HG02763 (cell line): ENCODE measurements at regions not wholly inside any gene's neighbourhood (a gene's known extent, or its start where the extent isn't known, plus 50 kb on each side); places are given as distances from the start of the nearest gene placed in this dataset.

Source experiments
- ATAC-seq: cut with Tn5 transposase; IDR thresholded peaks from one replicate; pipeline ENCODE4 v1.9.1; 2021; ENCODE audit warnings: mild to moderate bottlenecking, moderate library complexity; ENCODE audit not compliant: unreplicated experiment

DNA sequence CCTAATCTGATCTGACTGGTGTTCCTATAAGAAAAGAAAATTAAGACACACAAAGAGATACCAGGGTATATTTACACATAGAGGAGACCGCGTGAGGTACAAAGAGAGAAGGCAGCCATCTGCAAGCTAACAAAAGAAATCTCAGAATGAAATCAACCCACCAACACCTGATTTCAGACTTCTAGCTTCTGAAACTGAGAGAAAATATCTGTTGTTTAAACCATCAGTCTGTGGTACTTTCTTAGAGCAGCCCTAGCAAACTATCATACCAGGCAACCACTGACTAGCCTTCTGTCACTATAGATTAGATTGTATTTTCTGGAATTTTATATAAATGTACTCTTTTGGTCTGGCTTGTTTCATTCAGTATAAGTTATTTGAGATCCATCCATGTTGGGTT, 779.3 kb upstream of the ACO1 start:
- ATAC-seq, result no peak

DNA sequence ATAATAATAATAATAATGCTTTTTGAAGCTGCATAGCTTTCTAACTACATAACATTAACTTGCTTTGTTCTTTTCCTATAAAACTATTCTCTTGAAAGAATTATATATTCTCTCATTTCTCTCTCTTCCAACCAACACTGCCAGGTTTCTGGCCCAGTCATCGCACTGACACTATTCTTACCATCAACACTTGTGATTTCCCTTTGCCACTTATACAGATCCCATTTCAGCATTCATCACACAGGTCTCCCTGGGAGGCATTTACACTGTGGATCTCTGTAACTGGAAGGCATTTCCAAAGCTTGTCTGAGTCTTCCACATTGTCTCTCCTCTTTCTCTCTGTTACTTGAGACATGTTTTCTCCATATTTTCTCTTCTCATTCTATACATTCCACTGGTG, 777.8 kb upstream of the ACO1 start:
- ATAC-seq, result no peak

- ATAC-seq, result no peak
Measured at GRCh38 chr9:31608416-31608815, 776.0 kb upstream of the ACO1 start.

DNA sequence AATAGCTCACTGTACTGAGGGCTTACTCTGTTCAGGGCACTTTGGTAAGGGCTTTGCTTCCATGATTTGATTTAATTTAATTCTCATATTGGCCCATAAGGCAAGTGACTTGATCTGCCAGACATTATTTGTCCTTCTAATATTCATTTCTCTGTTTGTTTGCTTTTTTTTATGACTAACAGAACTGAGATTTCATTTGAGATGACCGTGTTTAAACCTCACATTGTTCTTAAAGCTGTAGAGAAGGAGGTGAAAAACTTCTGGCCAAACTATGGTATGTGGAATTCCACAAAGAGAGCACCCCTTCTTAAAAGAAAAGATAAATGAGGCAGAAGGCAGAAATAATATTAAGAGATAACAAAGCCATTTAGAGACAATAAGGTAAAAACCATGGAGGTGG, 775.6 kb upstream of the ACO1 start:
- ATAC-seq, result no peak

DNA sequence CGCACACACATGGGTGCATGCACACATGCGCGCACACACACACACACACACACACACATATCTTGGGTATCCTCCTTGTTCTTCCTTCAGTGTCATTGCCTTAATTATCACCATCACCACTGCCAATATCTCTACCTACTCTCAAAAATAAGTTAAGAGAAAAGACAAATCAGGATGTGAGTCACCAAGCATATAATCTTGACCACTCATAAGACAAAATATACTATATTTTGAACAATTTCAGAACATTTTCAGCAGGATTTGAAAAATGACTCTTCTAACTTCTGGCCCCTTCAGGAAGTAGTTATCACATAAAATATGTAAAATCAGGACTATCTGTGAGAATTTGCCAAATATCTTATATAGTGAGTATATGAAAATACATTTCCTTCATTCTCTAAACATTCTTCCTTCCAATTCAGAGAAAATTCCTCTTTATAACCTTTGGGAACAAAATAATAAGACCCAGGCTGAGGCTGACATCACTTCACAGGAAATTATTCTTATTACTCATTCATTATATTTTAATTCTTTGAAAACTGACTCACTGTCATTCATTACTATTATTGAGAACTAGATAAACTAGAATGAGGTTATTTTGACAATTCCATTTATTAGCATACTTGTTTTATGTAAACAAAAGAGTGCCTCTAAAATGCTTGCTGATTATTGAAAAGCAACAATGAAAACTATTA, 772.0 kb upstream of the ACO1 start:
- no peak for ATAC-seq

GRCh38 chr9:31615966-31616365, 768.5 kb upstream of the ACO1 start:
- ATAC-seq, result no peak

- no peak for ATAC-seq
Measured at GRCh38 chr9:31623511-31623910, 760.9 kb upstream of the ACO1 start.

DNA sequence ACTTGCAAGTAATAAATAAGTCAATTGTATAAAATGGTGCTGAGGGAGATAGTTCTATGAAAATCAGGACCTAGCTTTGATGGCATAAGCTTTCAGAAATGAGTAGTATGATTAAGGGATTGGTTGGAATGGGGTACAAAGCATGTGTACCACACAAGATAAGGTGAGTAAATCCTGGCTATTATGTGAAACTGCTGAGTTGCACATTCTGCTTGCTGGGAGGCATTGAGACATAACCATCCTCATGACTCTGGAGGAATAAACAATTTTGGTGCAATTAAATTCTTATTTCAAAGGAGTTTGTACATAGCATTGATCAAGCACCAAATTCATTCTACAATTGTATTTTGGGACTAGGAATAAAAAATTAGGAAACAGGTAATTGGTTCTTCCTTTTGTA, 755.2 kb upstream of the ACO1 start:
- no peak for ATAC-seq

- ATAC-seq, result no peak
Measured at GRCh38 chr9:31637265-31637664, 747.2 kb upstream of the ACO1 start.

GRCh38 chr9:31637861-31638260, 746.6 kb upstream of the ACO1 start:
- no peak for ATAC-seq

- no peak for ATAC-seq
Measured at GRCh38 chr9:31639451-31639850, 745.0 kb upstream of the ACO1 start.

GRCh38 chr9:31669311-31669710, 715.1 kb upstream of the ACO1 start:
- no peak for ATAC-seq

- no peak for ATAC-seq
Measured at GRCh38 chr9:31671011-31671410, 713.4 kb upstream of the ACO1 start.

DNA sequence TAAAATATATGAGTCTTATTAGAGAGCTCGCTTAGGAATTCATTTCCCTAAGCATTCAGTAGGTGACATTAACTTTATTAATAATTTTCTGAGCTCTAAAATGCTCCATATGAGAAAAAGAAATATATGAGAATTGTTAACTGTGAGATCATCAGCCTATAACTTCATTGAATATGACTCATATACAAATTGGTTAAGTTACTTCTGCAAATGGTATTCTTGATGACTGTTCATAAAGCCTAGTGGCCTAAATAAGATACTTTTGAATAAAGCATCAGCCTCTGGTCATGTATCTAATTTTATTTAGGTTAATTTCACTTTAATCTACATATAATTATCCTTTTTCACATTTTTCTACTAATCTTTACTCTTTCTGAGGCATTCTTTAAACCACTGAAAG, 710.2 kb upstream of the ACO1 start:
- no peak for ATAC-seq

DNA sequence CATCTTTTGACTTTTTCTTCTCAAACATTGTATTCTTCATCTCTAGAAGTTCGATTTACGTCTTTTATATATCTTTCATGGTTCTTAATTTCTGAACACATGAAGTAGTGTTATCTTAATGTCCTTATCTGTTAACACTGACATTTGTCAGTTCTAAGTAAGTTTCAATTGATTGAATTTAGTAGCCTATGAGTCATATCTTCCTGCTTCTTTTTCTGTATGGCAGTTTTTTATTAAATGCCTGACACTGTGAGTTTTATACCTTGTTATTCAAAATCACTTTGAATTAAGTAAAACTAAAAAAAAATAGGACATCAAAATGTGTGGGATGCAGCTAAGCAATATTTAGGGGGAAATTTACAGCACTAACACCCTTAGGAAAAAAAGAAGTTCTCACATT, 707.0 kb upstream of the ACO1 start:
- ATAC-seq, result no peak

- ATAC-seq, result no peak
Measured at GRCh38 chr9:31677877-31678276, 706.6 kb upstream of the ACO1 start.

- ATAC-seq, result no peak
Measured at GRCh38 chr9:31683116-31683515, 701.3 kb upstream of the ACO1 start.

- no peak for ATAC-seq
Measured at GRCh38 chr9:31697956-31698355, 686.5 kb upstream of the ACO1 start.

DNA sequence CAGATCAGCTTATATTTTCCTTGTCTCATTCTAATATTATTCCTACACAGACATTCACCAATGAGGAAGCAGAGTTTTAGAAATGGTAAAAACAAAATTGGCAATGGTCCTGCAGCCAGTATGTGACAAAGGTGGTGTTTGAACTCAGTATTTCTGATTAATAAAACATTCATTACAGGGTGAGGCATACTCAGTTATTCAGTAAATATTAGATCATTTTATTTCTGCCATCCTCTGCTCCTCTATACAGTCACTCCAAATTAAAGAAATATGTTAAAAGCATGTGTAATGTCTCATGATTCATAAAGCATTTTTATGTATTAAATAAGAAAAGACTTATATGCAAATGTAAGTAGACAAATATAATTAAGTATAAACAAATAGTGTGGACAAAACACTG, 684.6 kb upstream of the ACO1 start:
- ATAC-seq, result no peak

DNA sequence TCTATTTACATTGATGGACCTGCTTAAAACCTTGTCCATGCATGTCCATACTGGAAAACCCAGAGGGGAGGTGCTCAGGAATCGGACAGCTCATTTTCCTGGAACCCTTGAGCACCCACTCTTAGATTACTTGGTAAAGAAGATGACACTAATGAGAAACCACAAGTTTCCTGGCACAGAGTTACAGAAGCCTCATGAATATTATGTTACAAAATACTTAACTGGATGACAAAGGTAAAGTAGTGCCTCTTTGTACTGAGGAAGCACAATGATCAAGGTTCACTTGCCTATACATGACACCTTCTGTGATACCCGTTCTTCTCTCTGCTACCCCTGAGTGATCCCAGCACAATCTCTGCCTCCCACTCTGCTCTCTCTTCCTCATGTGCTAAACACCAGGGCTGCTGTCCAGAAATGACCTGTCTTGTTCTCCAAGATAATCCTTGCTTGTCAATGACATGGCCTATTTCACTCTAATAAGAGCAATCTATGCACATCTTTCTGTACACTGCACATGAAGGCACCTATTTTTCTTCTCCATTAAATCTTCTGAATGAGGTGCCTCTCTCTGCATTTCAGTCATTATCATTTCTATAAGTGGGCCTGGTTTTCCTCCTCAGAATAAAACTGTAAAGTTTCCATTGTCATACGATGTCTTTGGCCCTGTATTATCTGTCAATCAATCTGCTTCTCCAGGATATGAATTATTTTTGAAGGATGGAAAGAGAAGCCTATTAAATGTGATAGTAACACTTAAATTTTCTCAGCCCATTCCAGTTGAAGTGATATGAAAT, 684.0 kb upstream of the ACO1 start:
- ATAC-seq, result no peak

- ATAC-seq, result no peak
Measured at GRCh38 chr9:31702957-31703356, 681.5 kb upstream of the ACO1 start.

GRCh38 chr9:31715250-31715649, 669.2 kb upstream of the ACO1 start:
- ATAC-seq, result no peak

DNA sequence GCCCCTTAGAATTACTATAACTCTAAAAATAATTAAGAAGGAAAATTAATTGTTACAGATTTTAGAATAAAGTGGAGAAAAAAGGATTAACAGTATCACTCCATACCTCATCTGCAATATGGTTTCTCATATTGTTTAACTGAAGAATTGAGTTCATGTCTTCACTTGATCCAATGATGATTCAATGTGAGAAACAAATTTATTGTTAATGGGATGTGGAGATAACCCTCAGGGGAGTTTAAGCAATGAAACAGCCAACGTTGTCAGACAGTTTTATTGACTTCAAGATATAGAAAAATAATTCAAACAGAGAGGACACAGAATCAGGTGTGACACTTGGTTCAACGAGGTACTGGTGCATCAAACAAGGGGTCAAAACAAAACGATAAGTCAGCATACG, 665.2 kb upstream of the ACO1 start:
- no peak for ATAC-seq
